NCI-H774 (cell line): ENCODE measurements at regions not wholly inside any gene's neighbourhood (a gene's known extent, or its start where the extent isn't known, plus 50 kb on each side); places are given as distances from the start of the nearest gene placed in this dataset.
"Not testable (repeated sequence)": the region's sequence is repeated elsewhere in the genome, so short reads cannot be mapped to it uniquely, and the experiment has no call there.

Source experiments
- DNase-seq: peaks from one replicate; lab custom pipeline; 2025; lab: John Stamatoyannopoulos, UW

- DNase-seq = not testable (repeated sequence)
These were observed 54.4 kb upstream of the MUCL1 start for GRCh38 chr12:54799966-54800365.

- DNase-seq = no peak
These were observed 55.7 kb upstream of the MUCL1 start for GRCh38 chr12:54798651-54799050.

- no peak for DNase-seq
These were observed 57.3 kb upstream of the MUCL1 start for GRCh38 chr12:54796991-54797390.

- DNase-seq = no peak
These were observed 58.7 kb upstream of the MUCL1 start for GRCh38 chr12:54795644-54796043.

- DNase-seq = no peak
These were observed 68.2 kb upstream of the MUCL1 start for GRCh38 chr12:54786081-54786480.

- DNase-seq = no peak
These were observed 70.2 kb upstream of the MUCL1 start for GRCh38 chr12:54784115-54784514.

GRCh38 chr12:54777031-54777430 is 77.3 kb upstream of the MUCL1 start:
- DNase-seq = not testable (repeated sequence)

GRCh38 chr12:54773593-54773992 is 80.7 kb upstream of the MUCL1 start:
- DNase-seq = no peak

GRCh38 chr12:54765652-54766051 is 88.7 kb upstream of the MUCL1 start:
- DNase-seq = no peak

GRCh38 chr12:54762390-54762789 is 91.9 kb upstream of the MUCL1 start:
- no peak for DNase-seq

GRCh38 chr12:54759751-54760150 is 94.6 kb upstream of the MUCL1 start:
- DNase-seq = peak; percentile 23

GRCh38 chr12:54751493-54751892 is 102.8 kb upstream of the MUCL1 start:
- no peak for DNase-seq

- DNase-seq = peak; percentile 72
These were observed 101.1 kb upstream of the DCD start for GRCh38 chr12:54749191-54749818.

GRCh38 chr12:54744590-54744989 is 96.4 kb upstream of the DCD start:
- DNase-seq = no peak

- no peak for DNase-seq
These were observed 92.7 kb upstream of the DCD start for GRCh38 chr12:54740882-54741281.

- DNase-seq = no peak
These were observed 88.4 kb upstream of the DCD start for GRCh38 chr12:54736549-54736948.

GRCh38 chr12:54734196-54734950 is 86.2 kb upstream of the DCD start:
- no peak for DNase-seq

GRCh38 chr12:54725233-54725843 is 77.2 kb upstream of the DCD start:
- DNase-seq = peak; percentile 24

GRCh38 chr12:54723379-54724256 is 75.5 kb upstream of the DCD start:
- peak; percentile 27 for DNase-seq

GRCh38 chr12:54721312-54721711 is 73.1 kb upstream of the DCD start:
- DNase-seq = no peak

GRCh38 chr12:54719691-54720090 is 71.5 kb upstream of the DCD start:
- DNase-seq = no peak

GRCh38 chr12:54716261-54716660 is 68.1 kb upstream of the DCD start:
- no peak for DNase-seq
